ENCODE measurements at regions not wholly inside any gene's neighbourhood (a gene's known extent, or its start where the extent isn't known, plus 50 kb on each side); places are given as distances from the start of the nearest gene placed in this dataset.

DNA sequence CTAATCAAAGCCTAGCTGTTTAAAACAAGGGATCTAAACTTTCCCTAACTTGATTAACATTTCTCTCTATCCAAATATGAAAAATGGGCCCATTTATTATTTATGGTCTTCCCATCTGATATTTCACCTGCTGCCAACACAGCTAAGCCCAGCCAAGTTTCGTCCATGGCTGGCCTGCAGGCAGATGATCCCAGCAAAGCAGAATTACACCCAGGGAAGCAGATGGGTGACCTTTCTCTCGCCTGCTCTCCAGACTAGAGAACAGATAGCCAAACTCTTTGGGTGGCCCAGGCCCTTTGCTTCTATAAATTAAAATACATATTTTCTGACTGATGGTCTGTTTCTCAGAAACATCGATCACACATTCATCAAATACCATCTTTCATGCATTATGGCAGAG, 1038.8 kb downstream of the AGBL1 start:
- Histone ChIP-seq H3K4me2 (ENCODE audit: low read depth, low read length) (no peak overlapping the region), H3K79me1 (ENCODE audit: low read depth in 1 of 2, low read length in 2 of 2) (no peaks in the 10 kb centered on the region), H3K9me3 (ENCODE audit: control insufficient read depth, insufficient read depth, low read length) (peaks cover 9% of the 10 kb centered on the region), H4K5ac (ENCODE audit: low read depth, low read length) (no peak overlapping the region), H2BK20ac (ENCODE audit: low read depth, low read length) (no peak overlapping the region), H3K36me3 (ENCODE audit: control insufficient read depth, insufficient read depth, low read length) (no peaks in the 10 kb centered on the region), H3K23ac (ENCODE audit: low read depth, low read length) (no peak overlapping the region), H4K20me1 (ENCODE audit: insufficient read depth, low read length) (no peaks in the 10 kb centered on the region), H2BK15ac (ENCODE audit: low read depth, low read length) (no peak overlapping the region), H3K18ac (ENCODE audit: low read depth, low read length) (no peak overlapping the region), H2AK9ac (replicated peaks; ENCODE audit: low read depth, low read length, poor library complexity) (no peak overlapping the region), H3K14ac (replicated peaks; ENCODE audit: low read depth, low read length) (no peak overlapping the region), H3K27ac (ENCODE audit: insufficient read depth, low read length) (no peak overlapping the region), H2AK5ac (ENCODE audit: low read depth, low read length) (no peak overlapping the region), H3K27me3 (ENCODE audit: control insufficient read depth, insufficient read depth, low read length) (no peaks in the 10 kb centered on the region), H3K4me1 (ENCODE audit: control insufficient read depth, insufficient read depth, low read length) (no peaks in the 10 kb centered on the region), H2BK5ac (ENCODE audit: low read depth, low read length, poor library complexity, severe bottlenecking) (no peak overlapping the region), H2AFZ (replicated peaks; ENCODE audit: low read length, poor library complexity) (no peak overlapping the region), H3K9me1 (ENCODE audit: insufficient read depth, low read length) (no peaks in the 10 kb centered on the region), H3K56ac (ENCODE audit: extremely low read depth, insufficient read depth, low read length) (no peak overlapping the region), H3K4ac (ENCODE audit: low read depth, low read length) (no peak overlapping the region), H3K4me3 (ENCODE audit: insufficient read depth, low read depth, low read length) (no peak overlapping the region), H4K8ac (ENCODE audit: low read depth in 2 of 2, low read length in 2 of 2) (no peak overlapping the region), H4K91ac (ENCODE audit: insufficient read depth, low read depth, low read length) (no peak overlapping the region), H3K9ac (ENCODE audit: low read depth, low read length) (no peak overlapping the region), H2BK120ac (ENCODE audit: low read depth, low read length) (no peak overlapping the region)
- DNase-seq (no peak), ATAC-seq (ENCODE audit: low read depth) (no peak)
- no CpG with 5 or more reads among the region's 3 CpGs for WGBS, 2 experiments (ENCODE audit: extremely low coverage in 2 of 2, insufficient read length in 1 of 2)
- in situ Hi-C loops (cut with MboI; ENCODE audit: low sequenced_read_pairs), result no loop called here
- ChIA-PET CTCF (no interaction called here), POLR2A (ENCODE audit: unreplicated experiment) (no interaction called here)
- BruUV-seq (replicated peaks), result no TSS peak
- TF ChIP-seq, protein P1, sequence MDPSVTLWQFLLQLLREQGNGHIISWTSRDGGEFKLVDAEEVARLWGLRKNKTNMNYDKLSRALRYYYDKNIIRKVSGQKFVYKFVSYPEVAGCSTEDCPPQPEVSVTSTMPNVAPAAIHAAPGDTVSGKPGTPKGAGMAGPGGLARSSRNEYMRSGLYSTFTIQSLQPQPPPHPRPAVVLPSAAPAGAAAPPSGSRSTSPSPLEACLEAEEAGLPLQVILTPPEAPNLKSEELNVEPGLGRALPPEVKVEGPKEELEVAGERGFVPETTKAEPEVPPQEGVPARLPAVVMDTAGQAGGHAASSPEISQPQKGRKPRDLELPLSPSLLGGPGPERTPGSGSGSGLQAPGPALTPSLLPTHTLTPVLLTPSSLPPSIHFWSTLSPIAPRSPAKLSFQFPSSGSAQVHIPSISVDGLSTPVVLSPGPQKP (IDR thresholded peaks at IDR 0.05; ENCODE audit: borderline replicate concordance, low read depth, low read length), result no peak
- TF ChIP-seq CEBPB (IDR thresholded peaks at IDR 0.05; ENCODE audit: low read depth, low read length) (no peak), CHD1 (IDR thresholded peaks at IDR 0.05; ENCODE audit: low read depth, low read length) (no peak), FOS (IDR thresholded peaks at IDR 0.05; ENCODE audit: low read depth, low read length) (no peak), MAFK (IDR thresholded peaks at IDR 0.05; ENCODE audit: low read depth, low read length) (no peak), RFX5 (IDR thresholded peaks at IDR 0.05; ENCODE audit: low read depth, low read length) (no peak), SMC3 (IDR thresholded peaks at IDR 0.05; ENCODE audit: low read depth, low read length) (no peak), MXI1 (IDR thresholded peaks at IDR 0.05; ENCODE audit: borderline replicate concordance, low read depth, low read length) (no peak), NFE2L2 (IDR thresholded peaks at IDR 0.05; ENCODE audit: low read depth, low read length) (no peak), RAD21 (IDR thresholded peaks at IDR 0.05; ENCODE audit: low read length) (no peak), POLR2A (IDR thresholded peaks at IDR 0.05; ENCODE audit: low read depth, low read length) (no peak), RCOR1 (IDR thresholded peaks at IDR 0.05; ENCODE audit: insufficient replicate concordance, low read length) (no peak), MAZ (IDR thresholded peaks at IDR 0.05; ENCODE audit: borderline replicate concordance, low read depth, low read length) (no peak), BHLHE40 (IDR thresholded peaks at IDR 0.05; ENCODE audit: low read depth, low read length) (no peak)
- TF ChIP-seq, protein P2, sequence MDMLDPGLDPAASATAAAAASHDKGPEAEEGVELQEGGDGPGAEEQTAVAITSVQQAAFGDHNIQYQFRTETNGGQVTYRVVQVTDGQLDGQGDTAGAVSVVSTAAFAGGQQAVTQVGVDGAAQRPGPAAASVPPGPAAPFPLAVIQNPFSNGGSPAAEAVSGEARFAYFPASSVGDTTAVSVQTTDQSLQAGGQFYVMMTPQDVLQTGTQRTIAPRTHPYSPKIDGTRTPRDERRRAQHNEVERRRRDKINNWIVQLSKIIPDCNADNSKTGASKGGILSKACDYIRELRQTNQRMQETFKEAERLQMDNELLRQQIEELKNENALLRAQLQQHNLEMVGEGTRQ (IDR thresholded peaks at IDR 0.05; ENCODE audit: low read depth, low read length), result no peak
- TF ChIP-seq, protein P3, sequence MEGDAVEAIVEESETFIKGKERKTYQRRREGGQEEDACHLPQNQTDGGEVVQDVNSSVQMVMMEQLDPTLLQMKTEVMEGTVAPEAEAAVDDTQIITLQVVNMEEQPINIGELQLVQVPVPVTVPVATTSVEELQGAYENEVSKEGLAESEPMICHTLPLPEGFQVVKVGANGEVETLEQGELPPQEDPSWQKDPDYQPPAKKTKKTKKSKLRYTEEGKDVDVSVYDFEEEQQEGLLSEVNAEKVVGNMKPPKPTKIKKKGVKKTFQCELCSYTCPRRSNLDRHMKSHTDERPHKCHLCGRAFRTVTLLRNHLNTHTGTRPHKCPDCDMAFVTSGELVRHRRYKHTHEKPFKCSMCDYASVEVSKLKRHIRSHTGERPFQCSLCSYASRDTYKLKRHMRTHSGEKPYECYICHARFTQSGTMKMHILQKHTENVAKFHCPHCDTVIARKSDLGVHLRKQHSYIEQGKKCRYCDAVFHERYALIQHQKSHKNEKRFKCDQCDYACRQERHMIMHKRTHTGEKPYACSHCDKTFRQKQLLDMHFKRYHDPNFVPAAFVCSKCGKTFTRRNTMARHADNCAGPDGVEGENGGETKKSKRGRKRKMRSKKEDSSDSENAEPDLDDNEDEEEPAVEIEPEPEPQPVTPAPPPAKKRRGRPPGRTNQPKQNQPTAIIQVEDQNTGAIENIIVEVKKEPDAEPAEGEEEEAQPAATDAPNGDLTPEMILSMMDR (conservative IDR thresholded peaks at IDR 0.05; ENCODE audit: low read depth, low read length), result no peak
- dilution Hi-C loops (cut with HindIII; ENCODE audit: low sequenced_read_pairs, unreplicated experiment), result no loop called here
- intact Hi-C loops (cut with micrococcal nuclease), result no loop called here
